ENCODE measurements at regions not wholly inside any gene's neighbourhood (a gene's known extent, or its start where the extent isn't known, plus 50 kb on each side); places are given as distances from the start of the nearest gene placed in this dataset.

GRCh38 chr4:95672811-95673210, 124.0 kb upstream of the UNC5C start:
- DNase-seq (ENCODE audit: low read depth) = no peak

DNA sequence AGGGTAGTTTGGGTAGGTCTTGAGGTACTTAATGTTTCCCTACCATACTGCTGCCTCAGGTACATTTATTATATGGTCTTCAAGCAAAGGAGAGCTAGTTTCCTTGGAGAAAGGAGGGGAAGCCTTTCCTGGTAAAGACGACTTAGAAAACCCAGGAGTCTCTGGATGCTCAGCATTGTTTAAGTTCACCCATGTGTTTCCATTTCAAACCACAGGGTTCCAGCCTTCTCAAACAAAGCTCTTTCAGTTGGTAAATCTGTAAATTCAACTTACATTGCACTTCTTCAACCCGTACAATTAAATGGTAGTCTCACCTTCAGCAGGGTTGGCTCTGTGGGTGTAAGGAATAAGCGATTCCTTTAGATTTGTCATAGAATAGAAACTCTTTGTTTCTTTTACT, 111.9 kb upstream of the UNC5C start:
- no peak for DNase-seq (ENCODE audit: low read depth)

GRCh38 chr4:95651891-95652290, 103.1 kb upstream of the UNC5C start:
- DNase-seq (ENCODE audit: low read depth) = no peak

DNA sequence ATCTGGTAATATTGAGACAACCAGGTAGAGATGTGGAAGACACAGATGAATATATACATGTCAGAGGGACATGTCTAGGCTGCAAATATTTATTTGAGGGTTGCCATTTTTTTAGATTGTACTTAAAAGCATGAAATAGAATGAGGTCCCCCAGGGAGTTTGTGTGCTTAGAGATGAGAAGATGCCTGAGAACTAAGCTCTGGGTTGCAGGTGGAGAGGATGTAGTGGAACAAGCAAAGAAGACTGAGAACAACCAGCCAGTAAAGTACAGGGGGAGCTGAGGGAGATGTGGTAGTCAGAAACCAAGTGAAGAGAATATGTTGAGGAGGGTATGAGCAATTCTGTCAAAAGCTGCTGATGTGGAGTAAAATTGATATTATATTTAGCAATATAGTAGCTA, 95.6 kb upstream of the UNC5C start:
- DNase-seq (ENCODE audit: low read depth) = no peak

GRCh38 chr4:95643627-95644026, 94.9 kb upstream of the UNC5C start:
- peak; percentile 10 for DNase-seq (ENCODE audit: low read depth)

DNA sequence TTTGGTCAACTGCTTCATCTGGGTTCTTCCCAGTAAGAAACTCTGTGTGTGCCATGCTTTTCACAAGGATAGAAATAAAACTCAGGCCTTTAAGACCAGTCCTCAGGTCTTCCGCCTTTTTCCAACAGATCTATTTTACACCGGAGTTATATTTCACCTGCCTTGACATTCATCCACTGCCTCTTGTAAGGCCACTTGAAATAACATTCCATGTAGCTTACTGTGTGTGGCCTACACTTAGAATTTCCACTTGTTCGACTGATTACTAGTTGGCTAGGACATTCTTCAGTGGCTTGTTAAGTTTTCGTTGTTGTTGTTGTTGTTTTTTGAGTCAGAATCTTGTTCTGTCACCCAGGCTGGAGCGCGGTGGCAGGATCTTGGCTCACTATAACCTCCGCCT, 92.8 kb upstream of the UNC5C start:
- DNase-seq (ENCODE audit: low read depth) = no peak

DNA sequence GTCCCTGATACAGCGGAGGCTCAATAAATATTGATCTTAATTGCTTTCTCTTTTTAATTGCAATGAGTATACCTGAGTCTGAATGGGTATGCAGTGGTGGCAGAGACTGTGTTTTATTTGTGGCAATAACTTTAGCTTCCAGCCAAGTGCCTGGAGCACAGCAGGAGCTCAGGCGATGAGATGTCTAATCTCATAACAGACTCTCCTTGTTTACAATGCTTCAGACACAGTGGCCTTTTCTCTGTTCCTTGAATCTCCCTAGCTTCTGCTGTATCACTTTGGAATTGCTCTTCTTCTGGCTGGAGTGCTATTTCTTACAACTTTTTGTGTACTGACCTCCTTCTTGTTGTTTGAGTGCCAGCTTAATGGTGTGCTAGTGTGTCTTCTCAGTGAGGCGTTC, 91.5 kb upstream of the UNC5C start:
- no peak for DNase-seq (ENCODE audit: low read depth)

GRCh38 chr4:95638920-95639501, 90.2 kb upstream of the UNC5C start:
- DNase-seq (ENCODE audit: low read depth) = no peak

DNA sequence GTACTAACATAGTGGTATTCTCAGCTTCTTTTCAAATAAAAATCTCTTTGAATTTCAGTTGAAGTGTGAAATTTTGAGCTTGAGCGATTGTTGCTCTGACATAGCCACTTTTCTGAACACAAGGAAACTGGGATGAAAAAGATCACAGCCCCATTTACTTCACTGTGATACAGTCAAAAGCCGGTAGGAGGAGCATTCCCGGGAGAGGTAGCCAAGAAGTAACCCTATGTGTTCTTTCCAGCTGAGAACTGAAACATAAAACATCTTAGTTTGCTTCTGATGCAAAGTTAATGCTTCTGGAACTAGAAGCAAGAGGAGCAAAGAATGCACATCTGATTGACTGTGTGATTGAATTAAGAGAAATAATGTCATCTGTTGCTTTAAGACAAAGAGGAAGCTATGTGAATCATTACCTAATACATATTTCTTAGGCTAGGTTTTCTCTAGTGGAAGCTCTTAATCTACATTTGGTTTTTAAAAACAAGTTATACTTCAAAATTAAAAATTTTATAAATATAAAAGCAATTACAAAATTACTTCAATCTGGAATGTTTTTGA, 88.3 kb upstream of the UNC5C start:
- DNase-seq (ENCODE audit: low read depth) = peak; percentile 31

DNA sequence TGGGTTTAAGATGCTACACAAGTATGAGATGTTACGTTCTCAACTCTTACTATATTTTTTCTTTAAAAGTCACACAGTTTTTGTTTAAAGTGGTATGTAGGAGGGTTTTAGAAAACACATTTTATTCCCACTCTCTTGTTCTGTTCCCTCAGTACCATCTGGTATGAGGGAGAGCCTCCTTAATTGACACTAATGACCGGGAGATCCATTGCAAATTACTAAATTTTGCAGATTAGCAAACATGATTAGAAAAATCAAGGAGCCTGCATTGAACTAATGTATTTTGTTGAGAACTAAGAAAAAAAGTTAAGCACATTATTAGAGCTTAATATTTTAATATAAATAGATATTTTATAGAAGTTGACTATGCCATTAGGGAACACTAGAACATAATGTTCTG, 87.3 kb upstream of the UNC5C start:
- no peak for DNase-seq (ENCODE audit: low read depth)

DNA sequence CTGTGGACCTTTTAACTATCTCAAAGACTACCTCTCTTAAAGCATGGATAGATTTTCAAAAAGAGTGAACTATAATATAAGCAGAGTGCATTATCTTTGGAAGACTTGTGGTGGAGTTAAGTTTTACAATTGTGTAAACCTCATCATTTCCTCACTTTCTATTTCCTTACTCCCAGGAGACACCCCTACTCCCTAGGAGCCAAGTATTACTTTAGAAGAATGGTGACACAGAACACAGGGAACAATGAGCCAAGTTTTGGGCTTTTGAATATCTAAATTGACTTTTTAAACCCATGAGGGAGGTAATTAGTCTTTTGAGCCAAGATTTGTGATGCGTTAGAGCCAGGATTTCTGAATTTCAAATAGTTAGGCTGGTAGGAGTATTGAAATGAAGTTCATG, 78.9 kb upstream of the UNC5C start:
- DNase-seq (ENCODE audit: low read depth) = no peak

- DNase-seq (ENCODE audit: low read depth) = no peak
These were observed 78.3 kb upstream of the UNC5C start for GRCh38 chr4:95627024-95627605.

DNA sequence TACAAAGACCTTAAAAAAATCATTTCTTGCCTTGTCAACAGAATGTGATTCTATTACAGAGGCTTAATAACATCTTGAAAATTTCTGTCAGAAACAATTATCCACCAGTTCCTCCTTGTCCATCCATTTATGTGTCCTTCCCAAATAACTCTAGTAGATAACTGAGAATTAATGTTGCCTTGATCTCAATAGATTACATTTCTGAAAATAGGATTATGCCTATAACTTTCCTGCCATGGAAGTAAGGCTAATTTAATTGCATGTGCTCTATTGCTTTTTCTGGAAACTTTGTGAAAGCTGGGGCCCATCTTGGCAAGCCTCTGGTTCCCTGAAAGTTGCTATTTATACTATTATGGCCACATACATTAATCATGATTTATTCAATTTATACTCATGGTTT, 76.2 kb upstream of the UNC5C start:
- DNase-seq (ENCODE audit: low read depth) = no peak

- no peak for DNase-seq (ENCODE audit: low read depth)
These were observed 71.0 kb upstream of the UNC5C start for GRCh38 chr4:95619525-95620443.

DNA sequence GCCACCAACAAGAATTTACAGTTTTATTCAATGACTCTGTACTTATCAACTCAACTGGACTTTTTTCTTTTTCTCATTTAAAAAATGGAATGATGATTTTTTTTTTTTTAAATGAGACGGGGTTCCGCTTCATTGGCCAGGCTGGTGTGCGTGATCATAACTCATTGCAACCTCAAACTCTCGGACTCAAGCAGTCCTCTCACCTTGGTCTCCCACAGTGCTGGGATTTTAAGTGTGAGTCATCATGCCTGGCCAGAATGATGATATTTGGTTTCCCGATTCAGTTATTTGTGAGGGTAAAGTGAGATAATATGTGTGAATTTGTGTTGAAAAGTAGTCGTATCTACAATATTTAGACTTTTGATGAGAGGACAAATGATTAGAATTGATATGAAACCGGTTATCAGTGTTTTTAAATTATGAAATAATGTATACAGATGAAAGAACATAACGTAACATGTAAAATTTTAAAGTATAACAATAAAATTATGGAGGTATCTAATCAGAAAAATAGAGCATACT, 66.0 kb upstream of the UNC5C start:
- no peak for DNase-seq (ENCODE audit: low read depth)

DNA sequence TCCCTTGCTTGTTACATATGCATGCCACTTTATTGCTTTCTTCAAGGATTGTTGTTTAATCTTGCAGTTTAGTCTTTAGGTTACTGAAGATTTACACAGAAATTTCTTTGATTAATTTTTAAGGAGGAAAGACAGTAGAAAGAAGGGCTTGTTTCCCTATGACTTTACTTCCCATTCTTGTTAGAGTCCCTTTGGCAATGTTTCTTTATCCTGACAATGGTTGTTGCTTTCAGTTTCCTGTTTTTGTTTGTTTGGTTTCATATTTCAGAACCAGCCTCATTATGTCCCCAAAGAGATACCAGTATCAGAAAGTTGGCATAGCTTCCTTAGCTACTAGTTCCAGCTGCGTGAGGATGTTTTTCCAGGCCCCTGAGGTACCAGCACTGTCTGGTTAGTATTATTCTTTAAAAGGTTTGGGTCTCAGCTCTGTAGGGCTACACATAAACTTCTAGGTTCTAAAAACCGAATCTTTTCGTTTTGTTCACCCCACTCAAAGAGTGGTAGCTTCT, 61.3 kb upstream of the UNC5C start:
- no peak for DNase-seq (ENCODE audit: low read depth)

DNA sequence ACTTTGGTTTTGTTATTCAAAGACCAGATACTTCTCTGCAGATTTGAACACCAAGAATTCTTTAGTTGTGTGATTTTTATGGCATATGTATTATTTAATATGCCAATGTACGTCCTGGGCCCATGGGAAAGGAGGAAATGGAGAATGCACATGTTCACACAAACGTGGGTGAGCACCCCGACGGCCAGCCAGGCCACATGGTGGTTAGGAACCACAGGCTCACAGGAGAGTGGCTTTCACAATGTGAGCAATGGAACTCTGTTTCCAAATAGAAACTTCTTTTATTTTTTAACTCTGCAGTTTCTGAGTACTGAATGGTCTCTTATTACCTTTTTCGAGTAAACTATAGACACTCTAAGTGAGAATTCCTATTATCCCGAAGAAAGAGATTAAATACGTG, 58.0 kb upstream of the UNC5C start:
- DNase-seq (ENCODE audit: low read depth) = peak; percentile 1

DNA sequence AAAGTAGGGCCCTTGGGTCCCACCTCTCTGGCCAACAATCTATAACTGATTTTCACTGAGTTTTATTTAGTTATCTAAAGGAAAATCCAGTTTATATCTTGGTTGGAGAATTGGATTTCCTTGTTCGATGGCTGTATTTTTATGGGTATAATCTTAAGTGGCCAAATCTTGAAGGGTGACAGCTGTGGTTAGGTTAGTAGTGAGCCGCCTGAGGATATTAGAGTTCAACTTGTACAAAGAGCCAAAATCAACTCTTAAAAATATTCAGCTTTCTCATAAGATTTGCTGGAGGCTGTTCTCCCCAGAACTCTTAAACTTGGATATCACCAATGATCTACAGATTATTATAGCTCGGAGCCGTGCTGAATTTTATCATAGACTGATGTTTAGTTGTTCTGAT, 54.6 kb upstream of the UNC5C start:
- no peak for DNase-seq (ENCODE audit: low read depth)

DNA sequence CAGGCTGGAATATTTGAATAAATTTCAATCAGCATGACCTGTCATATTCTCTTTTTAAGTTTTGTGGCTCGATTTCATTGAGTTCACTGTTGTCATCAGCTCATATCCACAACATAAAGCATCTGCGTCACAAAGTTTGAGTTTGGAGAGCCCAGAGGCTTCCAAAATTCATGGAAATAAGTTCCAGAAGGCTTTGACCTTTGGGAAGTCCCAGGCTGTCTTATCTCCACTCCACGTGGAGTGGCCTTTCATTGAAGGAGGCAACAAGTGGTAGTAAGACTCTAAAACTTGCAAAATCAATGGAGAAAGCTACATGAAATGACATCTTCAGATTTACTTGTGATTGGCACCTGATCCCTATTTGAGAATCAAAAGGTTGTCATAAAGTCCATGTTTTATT, 54.1 kb upstream of the UNC5C start:
- DNase-seq (ENCODE audit: low read depth) = no peak

DNA sequence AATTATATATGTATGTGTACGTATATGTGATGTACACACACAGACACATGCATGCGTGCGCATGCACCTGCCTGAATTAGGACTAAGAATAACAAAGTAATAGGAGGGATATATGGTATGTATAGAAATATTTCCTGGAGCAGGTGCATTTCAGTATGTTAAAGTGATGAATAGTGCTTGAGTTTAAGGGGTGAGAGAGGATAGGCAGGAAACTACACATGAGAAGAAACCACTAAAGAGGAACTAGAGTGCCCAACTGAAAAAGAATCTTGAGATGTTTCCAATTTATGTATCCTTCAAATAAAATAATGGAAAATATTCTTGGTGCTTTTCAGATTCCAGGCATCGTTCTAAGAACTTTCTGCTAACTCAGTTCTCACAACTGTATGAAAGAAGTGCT, 52.6 kb upstream of the UNC5C start:
- DNase-seq (ENCODE audit: low read depth) = no peak

DNA sequence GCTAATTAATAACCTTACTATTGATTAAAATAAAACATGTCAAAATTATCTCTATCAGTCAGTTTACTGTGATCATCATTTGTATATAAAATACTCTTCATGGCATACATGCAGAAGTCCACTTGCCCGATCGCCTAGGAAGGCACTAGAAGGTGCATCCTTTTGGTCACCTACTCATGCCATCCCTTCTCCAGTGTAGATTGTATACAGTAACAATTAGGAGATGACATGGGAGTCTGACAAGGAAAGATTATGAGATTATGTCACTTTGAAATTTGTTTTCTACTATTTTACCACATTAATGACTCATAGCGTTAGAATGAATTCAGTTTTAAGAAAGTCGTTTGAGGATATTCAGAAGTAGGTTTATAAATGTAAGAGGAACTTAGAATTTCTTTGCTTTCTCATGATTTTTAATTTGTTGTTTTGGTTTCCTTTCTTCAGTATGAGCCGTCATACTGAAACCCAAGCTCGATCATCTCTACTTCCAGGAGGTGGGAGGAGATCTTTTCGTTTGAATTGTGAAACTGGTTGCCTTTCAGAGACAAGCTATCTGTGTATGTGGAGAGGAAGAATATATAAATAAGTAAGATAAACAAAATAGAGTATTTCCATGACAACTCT, 51.1 kb upstream of the UNC5C start:
- no peak for DNase-seq (ENCODE audit: low read depth)

Data from myocyte (in vitro differentiated cells).